ENCODE measurements at regions not wholly inside any gene's neighbourhood (a gene's known extent, or its start where the extent isn't known, plus 50 kb on each side); places are given as distances from the start of the nearest gene placed in this dataset.
"Not testable (repeated sequence)": the region's sequence is repeated elsewhere in the genome, so short reads cannot be mapped to it uniquely, and the experiment has no call there.

DNA sequence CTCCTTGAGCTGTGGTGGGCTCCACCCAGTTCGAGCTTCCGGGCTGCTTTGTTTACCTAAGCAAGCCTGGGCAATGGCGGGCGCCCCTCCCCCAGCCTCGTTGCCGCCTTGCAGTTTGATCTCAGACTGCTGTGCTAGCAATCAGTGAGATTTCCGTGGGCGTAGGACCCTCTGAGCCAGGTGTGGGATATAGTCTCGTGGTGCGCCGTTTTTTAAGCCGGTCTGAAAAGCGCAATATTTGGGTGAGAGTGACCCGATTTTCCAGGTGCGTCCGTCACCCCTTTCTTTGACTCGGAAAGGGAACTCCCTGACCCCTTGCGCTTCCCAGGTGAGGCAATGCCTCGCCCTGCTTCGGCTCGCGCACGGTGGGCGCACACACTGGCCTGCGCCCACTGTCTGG, 1151.1 kb upstream of the SORCS1 start:
- H3K14ac ChIP-seq (ENCODE audit: insufficient read length); FAIRE-seq; H2BK12ac ChIP-seq (ENCODE audit: low read depth, low read length); H3K23me2 ChIP-seq (ENCODE audit: low read depth, low read length); H2BK15ac ChIP-seq (ENCODE audit: low read length); H4K20me1 ChIP-seq (replicated peaks in 1 of 2; ENCODE audit: control insufficient read depth in 1 of 2, insufficient read depth in 2 of 2, low read length in 2 of 2); H2AK5ac ChIP-seq (ENCODE audit: low read depth, low read length); POLR2A ChIA-PET (ENCODE audit: partially characterized antibody); H3K79me2 ChIP-seq (ENCODE audit: control insufficient read depth in 1 of 2, insufficient read depth in 2 of 2, low read length in 2 of 2); H3K79me1 ChIP-seq (ENCODE audit: low read depth, low read length); H2AFZ ChIP-seq (ENCODE audit: low read length); H3K36me3 ChIP-seq (ENCODE audit: control insufficient read depth in 2 of 4, insufficient read depth in 4 of 4, low read length in 3 of 4); H3K4ac ChIP-seq (replicated peaks; ENCODE audit: insufficient read length, low read depth, low read length); H3K18ac ChIP-seq (ENCODE audit: extremely low read depth, low read length); H3K9me3 ChIP-seq (ENCODE audit: insufficient read depth in 2 of 2, low read depth in 1 of 2, low read length in 1 of 2); H4K91ac ChIP-seq (replicated peaks; ENCODE audit: insufficient read length, low read length); H3K27me3 ChIP-seq (replicated peaks in 1 of 4; ENCODE audit: control insufficient read depth in 3 of 4, extremely low read depth in 1 of 4, insufficient read depth in 3 of 4, low read length in 3 of 4); H4K5ac ChIP-seq (ENCODE audit: insufficient read length, low read depth, low read length); H2BK120ac ChIP-seq (replicated peaks; ENCODE audit: low read depth, low read length); H2BK20ac ChIP-seq (ENCODE audit: low read length); H3K4me1 ChIP-seq (replicated peaks in 1 of 4; ENCODE audit: control insufficient read depth in 3 of 4, insufficient read depth in 4 of 4, low read length in 3 of 4); H3K56ac ChIP-seq (replicated peaks; ENCODE audit: insufficient read length, low read depth, low read length); H3K23ac ChIP-seq (ENCODE audit: insufficient read length); H3K27ac ChIP-seq (ENCODE audit: low read depth, low read length): not testable (repeated sequence)
- 0 out of 2 replicates have a peak, but pooled peaks have one; percentile 19 for TF ChIP-seq TAF1 (IDR thresholded peaks at IDR 0.05; ENCODE audit: low read depth, low read length)
- H3K9ac ChIP-seq (replicated peaks in 1 of 4; ENCODE audit: extremely low read depth in 1 of 4, low read depth in 3 of 4, low read length in 3 of 4) = peak overlapping the region in 3 of 4 experiments; percentile 56 to 92 (median 71); a peak in 5 of 7 replicates
- CTCF ChIA-PET (ENCODE audit: partially characterized antibody) = interaction anchor here (1.1 kb wide), 1 partner anchor 61 kb away, joined by 4 read pairs; no protein-coding TSS in a partner anchor
- H4K8ac ChIP-seq (ENCODE audit: extremely low read depth, insufficient read depth, low read length) = peak overlapping the region; percentile 79; the same call in 1 of the 2 replicates
- peak overlapping the region; percentile 52 to 57 for H3K4me2 ChIP-seq (ENCODE audit: insufficient read depth in 1 of 2, low read depth in 2 of 2, low read length in 2 of 2)
- WGBS, 2 experiments (ENCODE audit: extremely low coverage in 1 of 2, insufficient coverage in 1 of 2, insufficient read length in 1 of 2, insufficient replicate concordance in 2 of 2, low coverage in 1 of 2, low lambda C conversion rate in 2 of 2, missing lambda C conversion rate in 1 of 2) = 37% methylated on average over 18 of the region's 25 CpGs; no CpG with 5 or more reads in 1 of the 2 experiments
- DNase-seq (ENCODE audit: low read depth in 1 of 2, low spot score in 2 of 2) = peak in 1 of 2 experiments; percentile 63
- peak overlapping the region; percentile 16; the same call in 1 of the 2 replicates for H2BK5ac ChIP-seq (ENCODE audit: low read depth, low read length)
- H3K4me3 ChIP-seq (ENCODE audit: extremely low read depth in 1 of 4, insufficient read depth in 2 of 4, low read depth in 3 of 4, low read length in 4 of 4) = peak overlapping the region in 2 of 4 experiments; percentile 47 to 49; a peak in 4 of 8 replicates
